K562 (cell line): ENCODE measurements at regions not wholly inside any gene's neighbourhood (a gene's known extent, or its start where the extent isn't known, plus 50 kb on each side); places are given as distances from the start of the nearest gene placed in this dataset.
A peak's percentile ranks its signal among the peaks of the same experiment; 100 is the strongest.
"Not testable (repeated sequence)": the region's sequence is repeated elsewhere in the genome, so short reads cannot be mapped to it uniquely, and the experiment has no call there.

Experiments
- ATAC-seq: fragments of 200-7000 bp; cut with Tn5 transposase; 3 replicates; pipeline ENCODE4 v1.9.1; 2020; ENCODE audit warnings: moderate library complexity
- BruUV-seq: library from RNA; stranded (reverse); fragments of 400-500 nt; replicated peaks from 2 replicates; lab custom pipeline; 2021; lab: Mats Ljungman, UMichigan
- CTCF ChIA-PET: fragments of 300-600 bp; formaldehyde crosslinking; extraction: SDS; loops from one replicate; lab custom pipeline; 2021; ENCODE audit warnings: low intra/inter-chr PET ratio; lab: Yijun Ruan, JAX
- POLR2A ChIA-PET: fragments of 300-600, 350-650 bp; sonication (Branson Sonifier 250); formaldehyde crosslinking; extraction: SDS; loops from one replicate; lab custom pipeline; 2021; ENCODE audit warnings: antibody characterized with exemption, inconsistent platforms; lab: Yijun Ruan, JAX
- DNase-seq, 4 experiments: peaks; one replicate each; pipeline versions ENCODE4 v3.0.0 to v3.0.0-alpha.2; 2011 to 2018; ENCODE audit warnings: low spot score in 3 of 4, mixed read lengths in 3 of 4; ENCODE audit errors: extremely low read depth in 1 of 4
- FAIRE-seq: peaks from 2 replicates; lab custom pipeline; 2011; peaks lifted over from hg19 to GRCh38; lab: Jason Lieb, UNC
- H2AFZ ChIP-seq: 2 replicates; pipeline ENCODE4 v1.6.0; 2011; ENCODE audit warnings: low read depth, low read length, control low read depth, inconsistent platforms
- H3K27ac ChIP-seq: fragments of 200-600 bp; 3 replicates; pipeline ENCODE4 v1.8.0; 2011; ENCODE audit warnings: low read depth, mild to moderate bottlenecking, control low read depth, inconsistent platforms, low read length, moderate library complexity, mixed read lengths; ENCODE audit errors: extremely low read depth
- H3K27me3 ChIP-seq, 2 experiments: fragments of 300-600 bp in 1 of 2; 2 replicates in 1 of 2; 3 replicates in 1 of 2; pipeline versions ENCODE4 v1.6.0 to v1.8.0; 2011; ENCODE audit warnings: inconsistent platforms in 2 of 2, low read length in 2 of 2, mild to moderate bottlenecking in 1 of 2, mixed read lengths in 1 of 2, moderate library complexity in 1 of 2; ENCODE audit not compliant: control insufficient read depth in 2 of 2, insufficient read depth in 2 of 2
- H3K36me3 ChIP-seq: fragments of 300-600 bp; 3 replicates; pipeline ENCODE4 v1.8.0; 2011; ENCODE audit warnings: mild to moderate bottlenecking, low read length, inconsistent platforms; ENCODE audit not compliant: control insufficient read depth, insufficient read depth
- H3K4me1 ChIP-seq, 2 experiments: fragments of 200-600 bp in 1 of 2; replicated peaks in 1 of 2; 2 replicates in 1 of 2; 3 replicates in 1 of 2; pipeline versions ENCODE4 v1.5.1 to v1.8.0; 2011; ENCODE audit warnings: inconsistent platforms in 2 of 2, low read length in 2 of 2, mild to moderate bottlenecking in 1 of 2, mixed read lengths in 1 of 2, moderate library complexity in 1 of 2; ENCODE audit not compliant: control insufficient read depth in 2 of 2, insufficient read depth in 2 of 2
- H3K4me2 ChIP-seq: 2 replicates; pipeline ENCODE4 v1.6.1; 2011; ENCODE audit warnings: low read length, control low read depth, inconsistent platforms, mixed read lengths; ENCODE audit not compliant: insufficient read depth
- H3K4me3 ChIP-seq: fragments of 200-600 bp; sonication (generic), shearing (Covaris generic); 2 replicates; pipeline ENCODE4 v1.5.1; 2016; ENCODE audit warnings: control low read depth, inconsistent platforms
- H3K79me2 ChIP-seq: fragments of 200-600 bp; 3 replicates; pipeline ENCODE4 v1.8.0; 2011; ENCODE audit warnings: low read length, inconsistent platforms; ENCODE audit not compliant: control insufficient read depth, insufficient read depth
- H3K9ac ChIP-seq, 2 experiments: 2 replicates each; pipeline versions ENCODE4 v1.6.0 to v1.6.1; 2011; ENCODE audit warnings: low read depth in 2 of 2, low read length in 2 of 2, control low read depth in 1 of 2, inconsistent platforms in 1 of 2, mild to moderate bottlenecking in 1 of 2, mixed read lengths in 1 of 2; ENCODE audit not compliant: insufficient read depth in 1 of 2
- H3K9me1 ChIP-seq: one replicate; pipeline ENCODE4 v1.6.0; 2011; ENCODE audit warnings: inconsistent platforms, mild to moderate bottlenecking, low read length, moderate library complexity; ENCODE audit not compliant: control insufficient read depth, insufficient read depth
- H3K9me3 ChIP-seq: replicated peaks from 2 replicates; pipeline ENCODE4 v1.5.1; 2011; ENCODE audit warnings: low read depth, low read length, inconsistent platforms; ENCODE audit not compliant: control insufficient read depth, insufficient read depth
- H4K20me1 ChIP-seq: replicated peaks from 2 replicates; pipeline ENCODE4 v1.6.1; 2011; ENCODE audit warnings: low read length, inconsistent platforms, mixed read lengths; ENCODE audit not compliant: control insufficient read depth, insufficient read depth
- CTCF ChIP-seq, 3 experiments: IDR thresholded peaks in 2 of 3; conservative IDR thresholded peaks in 1 of 3; 2 replicates each; pipeline ENCODE4 v1.5.1; 2011 to 2012; ENCODE audit warnings: low read length in 3 of 3, mild to moderate bottlenecking in 3 of 3, control low read depth in 2 of 3, improper control_type of control experiment in 1 of 3, inconsistent platforms in 1 of 3, low read depth in 1 of 3, mixed read lengths in 1 of 3, moderate library complexity in 1 of 3; ENCODE audit not compliant: insufficient read depth in 2 of 3
- ERF ChIP-seq: fragments of 450-650 bp; formaldehyde crosslinking; IDR thresholded peaks from 2 replicates; pipeline ENCODE4 v1.4.0; 2020; ENCODE audit warnings: mild to moderate bottlenecking, mixed read lengths
- HCFC1 ChIP-seq: IDR thresholded peaks from 2 replicates; pipeline ENCODE4 v1.6.1; 2012; ENCODE audit warnings: low read depth, low read length, improper control_type of control experiment
- HOMEZ ChIP-seq: fragments of 250-450 bp; sonication (Bioruptor Pico); IDR thresholded peaks from 2 replicates; pipeline ENCODE4 v1.4.0; 2020; ENCODE audit warnings: mild to moderate bottlenecking, moderate library complexity
- NELFE ChIP-seq: IDR thresholded peaks from 2 replicates; pipeline ENCODE4 v1.6.1; 2011; ENCODE audit warnings: mild to moderate bottlenecking; ENCODE audit not compliant: insufficient read depth, insufficient read length
- NR2F6 ChIP-seq: fragments of 450-650 bp; formaldehyde crosslinking; IDR thresholded peaks from 2 replicates; pipeline ENCODE4 v1.4.0; 2020; ENCODE audit warnings: mild to moderate bottlenecking
- ZBTB49 ChIP-seq: sonication (generic); formaldehyde crosslinking; IDR thresholded peaks from 2 replicates; pipeline ENCODE4 v1.8.0; 2022; ENCODE audit warnings: missing genetic modification reagents, mild to moderate bottlenecking, borderline replicate concordance
- ZNF274 ChIP-seq: IDR thresholded peaks from 2 replicates; pipeline ENCODE4 v1.6.1; 2011; ENCODE audit warnings: low read depth, mild to moderate bottlenecking, low read length, moderate library complexity, borderline replicate concordance
- ZNF431 ChIP-seq: sonication (generic); formaldehyde crosslinking; IDR thresholded peaks from 2 replicates; pipeline ENCODE4 v1.8.0; 2022; ENCODE audit warnings: mild to moderate bottlenecking, missing genetic modification reagents
- WGBS: fragments of 100-300 bp; shearing (Covaris generic); methylation state at CpG from one replicate; pipeline ENCODE4 v1.1.6; 2016; ENCODE audit warnings: low coverage, mixed read lengths; ENCODE audit not compliant: insufficient coverage; ENCODE audit errors: missing lambda C conversion rate; 5-methylcytosine and 5-hydroxymethylcytosine counted together
- in situ Hi-C: fragments of 300-500 bp; cut with MboI; formaldehyde crosslinking; loops from 4 replicates; pipeline ENCODE4 v1.15.0; 2018; ENCODE audit warnings: inconsistent platforms, mixed read lengths
- intact Hi-C: fragments of 100-400 bp; cut with micrococcal nuclease; formaldehyde crosslinking; loops from 2 replicates; pipeline ENCODE4 v1.14.2; 2022

- ATAC-seq, POLR2A ChIA-PET, H2AFZ ChIP-seq, FAIRE-seq, H3K79me2 ChIP-seq, H3K27ac ChIP-seq, H3K4me3 ChIP-seq, DNase-seq, in situ Hi-C loops, intact Hi-C loops, H3K4me1 ChIP-seq, CTCF ChIA-PET, H4K20me1 ChIP-seq, BruUV-seq, H3K9ac ChIP-seq, H3K9me1 ChIP-seq, H3K27me3 ChIP-seq, H3K4me2 ChIP-seq, H3K9me3 ChIP-seq, H3K36me3 ChIP-seq: not testable (repeated sequence)
- TF ChIP-seq CTCF (IDR thresholded peaks at IDR 0.05 in 2 of 3, conservative IDR thresholded peaks at IDR 0.05 in 1 of 3; ENCODE audit: insufficient read depth in 2 of 3, low read depth in 1 of 3, low read length in 3 of 3) = peak in 1 of 3 experiments; percentile 8; a peak in 1 of 6 replicates
- WGBS = 0% methylated on average over 12 of the region's 13 CpGs
These were observed 847.3 kb downstream of the TMEM121 start for GRCh38 chr14:106373653-106374110.

- BruUV-seq = no TSS peak
- in situ Hi-C loops = no loop called here
- CTCF ChIA-PET = no interaction called here
These were observed 851.0 kb downstream of the TMEM121 start for GRCh38 chr14:106377432-106377831.

More at GRCh38 chr14:106377432-106377831, 851.0 kb downstream of the TMEM121 start:
- no peak overlapping the region for H3K4me3 ChIP-seq
- DNase-seq (no peak), FAIRE-seq (no peak)
- H3K36me3 ChIP-seq = no peaks in the 10 kb centered on the region
- intact Hi-C loops = no loop called here
- no peaks in the 10 kb centered on the region for H3K4me1 ChIP-seq
- no peak overlapping the region for H3K27ac ChIP-seq
- no peaks in the 10 kb centered on the region for H3K9me1 ChIP-seq
- POLR2A ChIA-PET = no interaction called here
- 14% methylated on average over 1 of the region's 1 CpG for WGBS
- no peaks in the 10 kb centered on the region for H3K27me3 ChIP-seq
- TF ChIP-seq NELFE (no peak), ZNF431 (CRISPR knock-in tag) (no peak), ZNF274 (no peak), HOMEZ (no peak), HCFC1 (no peak), ERF (CRISPR knock-in tag) (no peak), ZBTB49 (CRISPR knock-in tag) (no peak), NR2F6 (CRISPR knock-in tag) (no peak)
- TF ChIP-seq, all 486 proteins: peak for 0
- Histone ChIP-seq H3K9me3 (no peaks in the 10 kb centered on the region), H4K20me1 (no peaks in the 10 kb centered on the region), H2AFZ (no peak overlapping the region), H3K79me2 (no peaks in the 10 kb centered on the region), H3K4me2 (no peak overlapping the region), H3K9ac (no peak overlapping the region)
- ATAC-seq = no peak
